Uterus (tissue), 3 donors: ENCODE measurements at regions not wholly inside any gene's neighbourhood (a gene's known extent, or its start where the extent isn't known, plus 50 kb on each side); places are given as distances from the start of the nearest gene placed in this dataset.

Experiments
- DNase-seq, 2 donors: peaks; one replicate each; pipeline ENCODE4 v3.0.0-alpha.2; 2019 to 2020
- H3K27ac ChIP-seq, 2 donors: fragments of 200-600 bp; sonication (generic); 1 replicate in 1 of 2; 2 replicates in 1 of 2; pipeline ENCODE4 v1.5.1; 2016 to 2018
- H3K27me3 ChIP-seq, 2 donors: fragments of 200-600 bp; sonication (generic); one replicate each; pipeline ENCODE4 v1.5.1; 2018 to 2019; ENCODE audit warnings: control low read depth in 1 of 2
- H3K36me3 ChIP-seq, 2 donors: fragments of 200-600 bp; sonication (generic); one replicate each; pipeline ENCODE4 v1.5.1; 2019; ENCODE audit warnings: control low read depth in 1 of 2
- H3K4me1 ChIP-seq, 2 donors: fragments of 200-600 bp; sonication (generic); one replicate each; pipeline ENCODE4 v1.5.1; 2018 to 2019; ENCODE audit warnings: control low read depth in 1 of 2
- H3K4me3 ChIP-seq, 2 donors: fragments of 200-600 bp; sonication (generic); 1 replicate in 1 of 2; 2 replicates in 1 of 2; pipeline ENCODE4 v1.5.1; 2018 to 2019; ENCODE audit warnings: mild to moderate bottlenecking in 1 of 2
- H3K9me3 ChIP-seq, 2 donors: fragments of 200-600 bp; sonication (generic); one replicate each; pipeline ENCODE4 v1.5.1; 2019; ENCODE audit warnings: control low read depth in 1 of 2
- CTCF ChIP-seq, 4 experiments: fragments of 200-600 bp in 2 of 4; fragments of 450-650 bp in 2 of 4; sonication (generic) in 2 of 4; IDR thresholded peaks; one replicate each; pipeline ENCODE4 v1.5.1; 2016 to 2019; ENCODE audit warnings: antibody characterized with exemption in 4 of 4, mild to moderate bottlenecking in 2 of 4, moderate library complexity in 1 of 4
- POLR2A ChIP-seq, 2 donors: fragments of 450-650 bp; IDR thresholded peaks; one replicate each; pipeline ENCODE4 v1.6.1; 2016; ENCODE audit warnings: antibody characterized with exemption in 2 of 2, mild to moderate bottlenecking in 1 of 2, moderate library complexity in 1 of 2
- intact Hi-C: fragments of 100-400 bp; cut with DNase I; formaldehyde crosslinking; loops from one replicate; pipeline ENCODE4 v1.15.1; 2023; ENCODE audit warnings: low total_unique reads
- donor health status: DM: yes; HTN: yes; CAD: no.

GRCh38 chr2:198385856-198386255, 581.5 kb downstream of the PLCL1 start:
- Histone ChIP-seq H3K4me3 (no peak overlapping the region), H3K9me3 (no peaks in the 10 kb centered on the region), H3K36me3 (no peaks in the 10 kb centered on the region), H3K27me3 (no peaks in the 10 kb centered on the region), H3K4me1 (no peaks in the 10 kb centered on the region), H3K27ac (no peak overlapping the region)
- no peak for TF ChIP-seq CTCF (IDR thresholded peaks at IDR 0.05)
- TF ChIP-seq POLR2A (IDR thresholded peaks at IDR 0.05): no peak
- intact Hi-C loops: no loop called here
- no peak for DNase-seq

- H3K27me3 ChIP-seq: no peaks in the 10 kb centered on the region
- H3K4me1 ChIP-seq: no peaks in the 10 kb centered on the region
- H3K27ac ChIP-seq: no peak overlapping the region
- no peaks in the 10 kb centered on the region for H3K36me3 ChIP-seq
- H3K9me3 ChIP-seq: no peaks in the 10 kb centered on the region
- intact Hi-C loops: no loop called here
- no peak overlapping the region for H3K4me3 ChIP-seq
- no peak for TF ChIP-seq POLR2A (IDR thresholded peaks at IDR 0.05)
- no peak for TF ChIP-seq CTCF (IDR thresholded peaks at IDR 0.05)
- no peak for DNase-seq
Measured at GRCh38 chr2:198385326-198385725, 580.9 kb downstream of the PLCL1 start.

GRCh38 chr2:198383392-198383791, 579.0 kb downstream of the PLCL1 start:
- H3K27me3 ChIP-seq: no peaks in the 10 kb centered on the region
- intact Hi-C loops: no loop called here
- H3K9me3 ChIP-seq: no peaks in the 10 kb centered on the region
- H3K27ac ChIP-seq: no peak overlapping the region
- no peak for TF ChIP-seq POLR2A (IDR thresholded peaks at IDR 0.05)
- no peak for DNase-seq
- no peak overlapping the region for H3K4me3 ChIP-seq
- H3K36me3 ChIP-seq: no peaks in the 10 kb centered on the region
- no peaks in the 10 kb centered on the region for H3K4me1 ChIP-seq

GRCh38 chr2:198382811-198383210, 578.4 kb downstream of the PLCL1 start:
- TF ChIP-seq CTCF (IDR thresholded peaks at IDR 0.05): no peak
- TF ChIP-seq POLR2A (IDR thresholded peaks at IDR 0.05): no peak
- Histone ChIP-seq H3K9me3 (no peaks in the 10 kb centered on the region), H3K36me3 (no peaks in the 10 kb centered on the region), H3K27ac (no peak overlapping the region), H3K4me1 (no peaks in the 10 kb centered on the region), H3K27me3 (no peaks in the 10 kb centered on the region), H3K4me3 (no peak overlapping the region)
- no peak for DNase-seq
- intact Hi-C loops: no loop called here

GRCh38 chr2:198376677-198377076, 572.3 kb downstream of the PLCL1 start:
- Histone ChIP-seq H3K27me3 (no peaks in the 10 kb centered on the region), H3K27ac (no peak overlapping the region), H3K36me3 (no peaks in the 10 kb centered on the region), H3K4me3 (no peak overlapping the region), H3K4me1 (no peaks in the 10 kb centered on the region), H3K9me3 (no peaks in the 10 kb centered on the region)
- intact Hi-C loops: no loop called here
- DNase-seq: no peak
- TF ChIP-seq CTCF (IDR thresholded peaks at IDR 0.05) (no peak), POLR2A (IDR thresholded peaks at IDR 0.05) (no peak)

GRCh38 chr2:198375083-198375410, 570.7 kb downstream of the PLCL1 start:
- no peaks in the 10 kb centered on the region for H3K36me3 ChIP-seq
- no peak overlapping the region for H3K4me3 ChIP-seq
- no peak for TF ChIP-seq POLR2A (IDR thresholded peaks at IDR 0.05)
- no peak for TF ChIP-seq CTCF (IDR thresholded peaks at IDR 0.05)
- H3K4me1 ChIP-seq: no peaks in the 10 kb centered on the region
- intact Hi-C loops: no loop called here
- H3K27ac ChIP-seq: no peak overlapping the region
- no peak for DNase-seq
- no peaks in the 10 kb centered on the region for H3K9me3 ChIP-seq
- no peaks in the 10 kb centered on the region for H3K27me3 ChIP-seq
